GM21717 (cell line): ENCODE measurements at regions not wholly inside any gene's neighbourhood (a gene's known extent, or its start where the extent isn't known, plus 50 kb on each side); places are given as distances from the start of the nearest gene placed in this dataset.

Experiments
- ATAC-seq: cut with Tn5 transposase; IDR thresholded peaks from one replicate; pipeline ENCODE4 v1.9.1; 2021; ENCODE audit warnings: mild to moderate bottlenecking, moderate library complexity; ENCODE audit not compliant: unreplicated experiment

- ATAC-seq: no peak
These were observed 217.8 kb downstream of the OSR1 start for GRCh38 chr2:19140463-19141208.

GRCh38 chr2:19139386-19139785 is 219.0 kb downstream of the OSR1 start:
- no peak for ATAC-seq

- no peak for ATAC-seq
These were observed 220.1 kb downstream of the OSR1 start for GRCh38 chr2:19138264-19138825.

- ATAC-seq: no peak
These were observed 221.0 kb downstream of the OSR1 start for GRCh38 chr2:19137433-19137832.

- ATAC-seq: no peak
These were observed 225.5 kb downstream of the OSR1 start for GRCh38 chr2:19132967-19133366.

- no peak for ATAC-seq
These were observed 226.6 kb downstream of the OSR1 start for GRCh38 chr2:19131871-19132270.

GRCh38 chr2:19128148-19128547 is 230.3 kb downstream of the OSR1 start:
- no peak for ATAC-seq

- no peak for ATAC-seq
These were observed 230.8 kb downstream of the OSR1 start for GRCh38 chr2:19127616-19128015.

- no peak for ATAC-seq
These were observed 232.3 kb downstream of the OSR1 start for GRCh38 chr2:19125901-19126680.

GRCh38 chr2:19124135-19124534 is 234.3 kb downstream of the OSR1 start:
- no peak for ATAC-seq

- no peak for ATAC-seq
These were observed 234.9 kb downstream of the OSR1 start for GRCh38 chr2:19123556-19123955.

- ATAC-seq: no peak
These were observed 236.2 kb downstream of the OSR1 start for GRCh38 chr2:19122220-19122619.

GRCh38 chr2:19120941-19121750 is 237.3 kb downstream of the OSR1 start:
- no peak for ATAC-seq

- no peak for ATAC-seq
These were observed 238.2 kb downstream of the OSR1 start for GRCh38 chr2:19120181-19120580.

GRCh38 chr2:19119326-19120001 is 239.0 kb downstream of the OSR1 start:
- ATAC-seq: no peak

GRCh38 chr2:19116918-19117317 is 241.5 kb downstream of the OSR1 start:
- ATAC-seq: no peak

GRCh38 chr2:19114754-19115231 is 243.6 kb downstream of the OSR1 start:
- ATAC-seq: no peak

GRCh38 chr2:19114126-19114525 is 244.3 kb downstream of the OSR1 start:
- ATAC-seq: no peak

- ATAC-seq: no peak
These were observed 247.1 kb downstream of the OSR1 start for GRCh38 chr2:19111354-19111753.

- no peak for ATAC-seq
These were observed 248.9 kb downstream of the OSR1 start for GRCh38 chr2:19109518-19109917.
